SK-N-SH (cell line): ENCODE measurements at regions not wholly inside any gene's neighbourhood (a gene's known extent, or its start where the extent isn't known, plus 50 kb on each side); places are given as distances from the start of the nearest gene placed in this dataset.

ENCODE experiments used
- CTCF ChIA-PET: fragments of 300-600, 350-600 bp; formaldehyde crosslinking; extraction: SDS; loops from one replicate; lab custom pipeline; 2021; lab: Yijun Ruan, JAX
- POLR2A ChIA-PET: fragments of 350-600 bp; sonication (Branson Sonifier 250); formaldehyde crosslinking; extraction: SDS; loops from one replicate; lab custom pipeline; 2020; ENCODE audit warnings: antibody characterized with exemption, inconsistent platforms; lab: Yijun Ruan, JAX
- DNase-seq: peaks from one replicate; pipeline ENCODE4 v3.0.0; 2012
- H2AFZ ChIP-seq: fragments of 200-600 bp; sonication (generic); 2 replicates; pipeline ENCODE4 v1.8.1; 2016; ENCODE audit warnings: antibody characterized with exemption, mild to moderate bottlenecking, low read depth
- H3F3A ChIP-seq: fragments of 200-600 bp; sonication (generic); replicated peaks from 2 replicates; pipeline ENCODE3; 2016; ENCODE audit warnings: antibody characterized with exemption, mild to moderate bottlenecking; ENCODE audit not compliant: insufficient read depth
- H3K27ac ChIP-seq, 2 experiments: fragments of 200-500 bp in 1 of 2; fragments of 200-600 bp in 1 of 2; sonication (Bioruptor generic) in 1 of 2; sonication (generic), shearing (Covaris generic) in 1 of 2; 2 replicates each; pipeline versions ENCODE4 v1.5.1 to v1.6.1; 2014 to 2016; ENCODE audit warnings: low read depth in 2 of 2, inconsistent platforms in 1 of 2, low read length in 1 of 2, mild to moderate bottlenecking in 1 of 2, mixed read lengths in 1 of 2
- H3K27me3 ChIP-seq: fragments of 200-600 bp; sonication (generic), shearing (Covaris generic); 2 replicates; pipeline ENCODE4 v1.6.1; 2016; ENCODE audit warnings: mixed run types; ENCODE audit not compliant: insufficient read depth
- H3K36me3 ChIP-seq, 2 experiments: fragments of 200-500 bp in 1 of 2; fragments of 200-600 bp in 1 of 2; sonication (Bioruptor generic) in 1 of 2; sonication (generic) in 1 of 2; replicated peaks in 1 of 2; 2 replicates each; pipeline versions ENCODE3 to v1.5.1; 2014 to 2016; ENCODE audit warnings: low read length in 1 of 2, mild to moderate bottlenecking in 1 of 2; ENCODE audit not compliant: insufficient read depth in 2 of 2, control insufficient read depth in 1 of 2
- H3K4me1 ChIP-seq, 2 experiments: fragments of 200-500 bp in 1 of 2; fragments of 200-600 bp in 1 of 2; sonication (Bioruptor generic) in 1 of 2; sonication (generic), shearing (Covaris generic) in 1 of 2; 2 replicates each; pipeline versions ENCODE4 v1.5.1 to v1.6.1; 2014 to 2016; ENCODE audit warnings: low read depth in 1 of 2, low read length in 1 of 2, mixed run types in 1 of 2; ENCODE audit not compliant: insufficient read depth in 2 of 2, control insufficient read depth in 1 of 2
- H3K4me2 ChIP-seq: fragments of 200-600 bp; sonication (generic), shearing (Covaris generic); 2 replicates; pipeline ENCODE4 v1.6.1; 2017; ENCODE audit warnings: mixed run types
- H3K4me3 ChIP-seq, 2 experiments: fragments of 200-500 bp in 1 of 2; fragments of 200-600 bp in 1 of 2; sonication (Bioruptor generic) in 1 of 2; sonication (generic), shearing (Covaris generic) in 1 of 2; 2 replicates each; pipeline versions ENCODE4 v1.5.1 to v1.8.1; 2014 to 2016; ENCODE audit warnings: low read depth in 2 of 2, inconsistent platforms in 1 of 2, low read length in 1 of 2, mild to moderate bottlenecking in 1 of 2, mixed read lengths in 1 of 2, moderate library complexity in 1 of 2
- H3K79me2 ChIP-seq: fragments of 200-600 bp; sonication (generic); 2 replicates; pipeline ENCODE4 v1.8.1; 2017; ENCODE audit warnings: mild to moderate bottlenecking; ENCODE audit not compliant: insufficient read depth
- H3K9ac ChIP-seq: fragments of 200-600 bp; sonication (generic); 2 replicates; pipeline ENCODE4 v1.6.1; 2017; ENCODE audit warnings: mixed run types
- H3K9me2 ChIP-seq: fragments of 200-600 bp; sonication (generic); 2 replicates; pipeline ENCODE4 v1.6.1; 2017; ENCODE audit warnings: mixed run types
- H3K9me3 ChIP-seq: fragments of 200-600 bp; sonication (generic); 2 replicates; pipeline ENCODE4 v1.6.1; 2017; ENCODE audit warnings: mixed run types, mild to moderate bottlenecking, moderate library complexity
- H4K20me1 ChIP-seq: fragments of 200-600 bp; sonication (generic); 2 replicates; pipeline ENCODE4 v1.6.1; 2017; ENCODE audit warnings: mild to moderate bottlenecking, mixed run types; ENCODE audit not compliant: insufficient read depth
- CHD2 ChIP-seq: fragments of 150-350 bp; IDR thresholded peaks from 2 replicates; pipeline ENCODE4 v1.6.1; 2018; ENCODE audit warnings: low read length; ENCODE audit not compliant: partially characterized antibody
- CTCF ChIP-seq: fragments of 200-600 bp; sonication (generic); IDR thresholded peaks from 2 replicates; pipeline ENCODE4 v1.6.1; 2017; ENCODE audit warnings: antibody characterized with exemption, mild to moderate bottlenecking, moderate library complexity
- ELF1 ChIP-seq: IDR thresholded peaks from 2 replicates; pipeline ENCODE4 v1.4.0; 2012
- RAD21 ChIP-seq: IDR thresholded peaks from 2 replicates; pipeline ENCODE4 v1.6.1; 2012; ENCODE audit warnings: mild to moderate bottlenecking, low read length
- SMC3 ChIP-seq: IDR thresholded peaks from 2 replicates; pipeline ENCODE4 v1.6.1; 2012; ENCODE audit warnings: low read depth, low read length, improper control_type of control experiment
- TAF1 ChIP-seq: IDR thresholded peaks from 2 replicates; pipeline ENCODE4 v1.6.1; 2012; ENCODE audit warnings: low read depth, mild to moderate bottlenecking, low read length, moderate library complexity, borderline replicate concordance
- TEAD4 ChIP-seq: IDR thresholded peaks from 2 replicates; pipeline ENCODE4 v1.4.0; 2012; ENCODE audit warnings: mild to moderate bottlenecking, borderline replicate concordance; ENCODE audit not compliant: insufficient read depth
- WGBS: methylation state at CpG from one replicate; pipeline ENCODE4 v1.1.6; 2017; ENCODE audit warnings: low lambda C conversion rate; 5-methylcytosine and 5-hydroxymethylcytosine counted together

DNA sequence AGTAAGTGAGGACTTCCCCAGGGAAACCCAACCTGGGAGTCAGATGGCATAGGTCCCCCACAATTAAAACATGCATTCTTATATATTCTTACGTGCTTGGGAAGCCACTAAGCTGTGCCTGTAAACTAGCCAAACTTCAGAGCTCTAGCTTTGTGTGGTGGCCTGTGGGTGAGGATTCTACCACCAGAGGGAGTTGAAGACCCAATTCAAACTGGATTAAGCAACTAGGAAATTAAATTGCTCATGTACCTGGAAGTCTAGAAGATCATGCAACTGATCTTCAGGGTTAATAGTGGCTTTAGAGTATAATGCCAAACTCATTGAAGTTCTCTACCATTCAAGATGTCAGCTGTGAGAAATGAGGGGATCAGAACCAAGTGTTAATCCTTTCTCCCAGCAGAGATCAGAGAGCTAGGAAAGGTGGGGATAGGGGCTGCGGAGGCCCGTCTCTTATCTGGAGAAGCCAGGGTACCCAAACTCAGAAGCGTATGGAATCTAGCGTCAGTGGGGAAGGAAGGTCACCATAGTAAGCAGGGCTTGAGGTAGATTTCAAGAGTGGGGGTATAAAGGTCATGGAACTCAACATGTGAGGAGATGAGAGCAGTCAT, 53.2 kb upstream of the CCDC85A start:
- H3K9me3 ChIP-seq, result no peaks in the 10 kb centered on the region
- H3K4me1 ChIP-seq, result peaks cover 0 to 7% of the 10 kb centered on the region in 2 experiments; a peak in 3 of 4 replicates
- H3K27me3 ChIP-seq, result no peaks in the 10 kb centered on the region
- TF ChIP-seq SMC3, result peak; percentile 49
- peak; percentile 78 for TF ChIP-seq CTCF
- TF ChIP-seq TAF1, result no peak
- TF ChIP-seq RAD21, result peak; percentile 37
- 70% methylated on average over 5 of the region's 5 CpGs for WGBS
- no peaks in the 10 kb centered on the region for H3K9me2 ChIP-seq
- no peak overlapping the region for H3K9ac ChIP-seq
- POLR2A ChIA-PET, result no interaction called here
- no peak overlapping the region for H2AFZ ChIP-seq
- peak; percentile 16 for DNase-seq
- H3K27ac ChIP-seq, result no peak overlapping the region
- no peaks in the 10 kb centered on the region for H4K20me1 ChIP-seq
- H3K4me2 ChIP-seq, result no peak overlapping the region
- peak overlapping the region in 1 of 2 experiments; percentile 19; a peak in 1 of 4 replicates for H3K4me3 ChIP-seq
- H3F3A ChIP-seq, result no peaks in the 10 kb centered on the region
- H3K79me2 ChIP-seq, result no peaks in the 10 kb centered on the region
- CTCF ChIA-PET, result interaction anchor here (0.7 to 2.0 kb wide), 11 partner anchors 9 to 83 kb away, joined by 3 to 9 read pairs (median 4); no protein-coding TSS in a partner anchor
- H3K36me3 ChIP-seq, result no peaks in the 10 kb centered on the region

- Histone ChIP-seq H3K36me3 (no peaks in the 10 kb centered on the region), H3K9ac (no peak overlapping the region), H2AFZ (no peak overlapping the region), H3K9me3 (no peaks in the 10 kb centered on the region), H3K4me3 (no peak overlapping the region), H3K27me3 (no peaks in the 10 kb centered on the region), H3K27ac (no peak overlapping the region), H3F3A (no peaks in the 10 kb centered on the region), H4K20me1 (no peaks in the 10 kb centered on the region), H3K9me2 (no peaks in the 10 kb centered on the region), H3K4me1 (peaks cover 0 to 4% of the 10 kb centered on the region in 2 experiments; a peak in 3 of 4 replicates), H3K4me2 (no peak overlapping the region), H3K79me2 (no peaks in the 10 kb centered on the region)
- ChIA-PET POLR2A (no interaction called here), CTCF (no interaction called here)
- TF ChIP-seq TEAD4 (no peak), ELF1 (no peak), CHD2 (no peak), CTCF (peak; percentile 71), RAD21 (peak; percentile 80), SMC3 (peak; percentile 35)
- WGBS, result 0% methylated on average over 1 of the region's 1 CpG
- DNase-seq, result peak; percentile 39
Measured at GRCh38 chr2:56132138-56132537, 51.7 kb upstream of the CCDC85A start.
